Activated naive CD4-positive, alpha-beta T cell treated with anti-CD3 and anti-CD28 coated beads for 36 hours (primary cell): ENCODE measurements at regions not wholly inside any gene's neighbourhood (a gene's known extent, or its start where the extent isn't known, plus 50 kb on each side); places are given as distances from the start of the nearest gene placed in this dataset.

ENCODE experiments used
- CTCF ChIA-PET: fragments of 350-600 bp; sonication (Branson Sonifier 250); formaldehyde crosslinking; loops from one replicate; lab custom pipeline; 2021; ENCODE audit warnings: antibody characterized with exemption; lab: Charles Lee
- DNase-seq: peaks from one replicate; pipeline ENCODE4 v3.0.0-alpha.2; 2020
- H3K27ac Mint-ChIP-seq: one replicate; pipeline ENCODE4 v1.8.0; 2021; ENCODE audit warnings: mild to moderate bottlenecking, mixed read lengths
- H3K27me3 Mint-ChIP-seq: one replicate; pipeline ENCODE4 v1.8.0; 2021; ENCODE audit warnings: low read depth, mixed read lengths
- H3K36me3 Mint-ChIP-seq: one replicate; pipeline ENCODE4 v1.8.0; 2021; ENCODE audit warnings: low read depth, mixed read lengths
- H3K4me1 Mint-ChIP-seq: one replicate; pipeline ENCODE4 v1.8.0; 2021; ENCODE audit warnings: low read depth, mixed read lengths
- H3K4me3 Mint-ChIP-seq: one replicate; pipeline ENCODE4 v1.8.0; 2021; ENCODE audit warnings: mild to moderate bottlenecking, moderate library complexity, mixed read lengths
- H3K9me3 Mint-ChIP-seq: one replicate; pipeline ENCODE4 v1.8.0; 2021; ENCODE audit warnings: mixed read lengths
- intact Hi-C: fragments of 100-400 bp; cut with micrococcal nuclease; formaldehyde crosslinking; loops from one replicate; pipeline ENCODE4 v1.15.1; 2023

DNA sequence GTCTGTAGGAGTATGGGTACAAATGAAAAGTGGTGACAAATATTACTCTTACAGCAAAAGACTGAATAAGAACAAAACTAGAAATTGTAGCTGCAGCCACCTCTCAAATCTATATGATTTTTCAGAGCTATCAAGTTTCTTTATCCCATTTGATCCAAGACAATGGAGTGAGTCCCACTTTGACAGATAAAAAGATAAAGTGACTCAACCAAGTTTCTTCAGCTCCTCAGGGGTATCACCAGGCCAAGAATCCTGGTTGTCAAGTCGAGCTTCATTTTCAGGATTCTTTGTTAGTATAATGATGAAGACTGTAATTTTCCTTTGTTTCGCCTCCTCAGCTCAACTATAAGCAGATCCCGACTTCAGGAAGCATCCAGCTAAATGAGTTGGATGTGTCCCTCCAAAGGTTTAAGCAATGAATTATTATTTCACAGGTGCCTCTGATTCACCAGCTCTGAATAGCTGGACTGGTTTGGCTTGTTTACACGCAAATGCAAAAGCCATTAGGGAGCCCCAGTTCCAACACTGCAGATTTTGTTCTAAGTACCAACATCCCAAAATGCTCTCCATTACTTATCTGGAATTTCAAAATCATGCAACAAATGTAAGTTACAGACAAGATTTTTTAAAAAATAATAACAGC, 238.9 kb downstream of the MAFB start:
- no peaks in the 10 kb centered on the region for H3K4me1 Mint-ChIP-seq
- no peak overlapping the region for H3K27ac Mint-ChIP-seq
- DNase-seq, result no peak
- peaks cover 3% of the 10 kb centered on the region for H3K27me3 Mint-ChIP-seq
- H3K9me3 Mint-ChIP-seq, result peaks cover 2% of the 10 kb centered on the region
- intact Hi-C loops, result no loop called here
- no peaks in the 10 kb centered on the region for H3K36me3 Mint-ChIP-seq
- no peak overlapping the region for H3K4me3 Mint-ChIP-seq
- CTCF ChIA-PET, result interaction anchor here (0.6 kb wide), 1 partner anchor 581 kb away, joined by 3 read pairs; no protein-coding TSS in a partner anchor

DNA sequence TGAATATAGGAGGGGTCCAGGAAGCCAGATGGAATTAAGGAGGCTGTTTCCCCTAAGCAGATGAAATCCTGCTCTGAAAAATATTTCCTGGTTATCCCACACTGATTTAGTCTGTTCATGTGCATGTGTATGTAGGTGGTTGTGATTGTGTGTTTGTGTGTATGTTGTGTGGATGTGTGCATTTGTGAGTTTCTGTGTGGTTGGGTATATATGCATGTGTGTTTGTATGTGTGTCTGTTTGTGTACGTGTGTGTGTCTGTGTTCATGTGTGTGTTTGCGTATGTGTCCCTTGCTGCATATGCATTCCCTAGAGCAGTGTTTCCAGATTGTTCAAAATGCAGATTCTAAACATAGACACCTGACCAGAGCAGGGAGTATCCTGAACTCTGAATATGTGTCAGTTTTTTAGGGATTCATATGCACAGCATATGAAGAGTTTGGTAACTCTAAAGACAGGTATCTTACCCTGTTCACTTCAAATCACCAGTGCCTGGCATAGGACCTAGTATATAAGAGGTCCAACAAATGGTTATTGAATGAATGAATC, 239.8 kb downstream of the MAFB start:
- intact Hi-C loops, result no loop called here
- peaks cover 2% of the 10 kb centered on the region for H3K9me3 Mint-ChIP-seq

DNA sequence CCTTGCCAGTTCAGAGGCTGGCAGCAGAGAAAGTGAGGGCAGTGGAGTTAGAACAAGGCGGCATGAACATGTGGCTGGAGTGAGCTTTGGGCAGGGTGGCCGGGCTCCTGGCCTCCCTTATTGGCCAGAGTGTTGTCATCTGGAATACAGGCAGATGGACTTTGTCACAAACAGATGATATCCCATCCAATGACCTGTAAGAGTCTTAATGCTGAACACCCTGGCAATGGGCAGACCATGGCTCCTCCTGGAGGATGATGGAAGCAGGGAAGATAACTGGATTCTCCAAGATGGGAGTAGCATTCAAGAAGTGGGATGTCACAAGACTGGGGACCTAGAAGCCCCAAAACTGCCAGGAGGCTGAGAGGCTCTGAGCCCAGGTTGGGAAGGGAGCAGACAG, 242.1 kb downstream of the MAFB start:
- Mint-ChIP-seq H3K4me3 (no peak overlapping the region), H3K36me3 (no peaks in the 10 kb centered on the region), H3K27ac (no peak overlapping the region), H3K9me3 (peaks cover 2% of the 10 kb centered on the region), H3K4me1 (no peaks in the 10 kb centered on the region), H3K27me3 (peaks cover 3% of the 10 kb centered on the region)
- DNase-seq, result no peak
- intact Hi-C loops, result no loop called here
- CTCF ChIA-PET, result no interaction called here

More for the DNA sequence above, 239.8 kb downstream of the MAFB start:
- H3K4me1 Mint-ChIP-seq, result no peaks in the 10 kb centered on the region
- H3K27me3 Mint-ChIP-seq, result peaks cover 3% of the 10 kb centered on the region
- no peaks in the 10 kb centered on the region for H3K36me3 Mint-ChIP-seq
- H3K27ac Mint-ChIP-seq, result no peak overlapping the region
- H3K4me3 Mint-ChIP-seq, result no peak overlapping the region
- CTCF ChIA-PET, result no interaction called here
- no peak for DNase-seq

DNA sequence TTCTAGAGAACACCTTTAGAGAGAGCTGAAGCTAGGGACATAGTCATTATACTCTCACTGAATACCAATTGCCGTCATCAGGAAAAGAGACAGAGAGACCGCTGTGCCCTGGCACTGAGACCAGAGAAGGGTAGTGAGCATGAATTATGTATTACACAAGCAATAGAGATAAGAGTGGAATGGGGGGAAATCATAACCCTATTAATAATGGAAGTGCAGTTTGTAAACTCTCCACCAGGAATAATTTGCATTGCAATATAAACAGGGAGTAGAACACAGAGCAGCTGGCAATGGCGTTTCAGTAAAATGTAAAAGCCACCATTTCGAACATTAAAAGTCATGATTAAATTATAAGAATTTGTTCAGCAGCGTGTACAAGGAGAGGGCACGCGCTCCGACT, 244.5 kb downstream of the MAFB start:
- DNase-seq, result no peak
- intact Hi-C loops, result no loop called here
- H3K9me3 Mint-ChIP-seq, result peaks cover 2% of the 10 kb centered on the region
- H3K4me3 Mint-ChIP-seq, result no peak overlapping the region
- H3K27ac Mint-ChIP-seq, result no peak overlapping the region
- H3K4me1 Mint-ChIP-seq, result no peaks in the 10 kb centered on the region
- CTCF ChIA-PET, result no interaction called here
- H3K27me3 Mint-ChIP-seq, result peaks cover 3% of the 10 kb centered on the region
- H3K36me3 Mint-ChIP-seq, result no peaks in the 10 kb centered on the region

DNA sequence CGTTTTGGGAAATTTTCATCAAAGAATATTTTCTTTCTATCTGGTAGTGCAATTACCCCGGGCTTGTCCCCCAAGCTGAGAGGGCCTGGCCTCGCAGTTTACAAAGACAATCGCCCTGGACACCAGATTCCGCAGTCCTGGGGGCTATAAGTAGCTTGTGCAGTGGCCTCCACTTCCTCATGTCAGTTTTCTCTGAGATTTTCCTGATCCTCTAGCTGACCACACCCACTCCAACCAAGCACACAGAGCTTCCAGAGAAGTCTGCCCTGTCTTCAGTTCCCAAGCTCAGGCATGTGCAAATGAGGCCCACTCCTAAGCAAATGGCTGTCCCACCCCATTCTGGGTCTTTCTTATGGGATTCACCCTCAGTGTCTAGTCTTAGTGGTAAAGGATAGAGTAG, 245.3 kb downstream of the MAFB start:
- no peaks in the 10 kb centered on the region for H3K36me3 Mint-ChIP-seq
- peaks cover 2% of the 10 kb centered on the region for H3K9me3 Mint-ChIP-seq
- CTCF ChIA-PET, result no interaction called here

DNA sequence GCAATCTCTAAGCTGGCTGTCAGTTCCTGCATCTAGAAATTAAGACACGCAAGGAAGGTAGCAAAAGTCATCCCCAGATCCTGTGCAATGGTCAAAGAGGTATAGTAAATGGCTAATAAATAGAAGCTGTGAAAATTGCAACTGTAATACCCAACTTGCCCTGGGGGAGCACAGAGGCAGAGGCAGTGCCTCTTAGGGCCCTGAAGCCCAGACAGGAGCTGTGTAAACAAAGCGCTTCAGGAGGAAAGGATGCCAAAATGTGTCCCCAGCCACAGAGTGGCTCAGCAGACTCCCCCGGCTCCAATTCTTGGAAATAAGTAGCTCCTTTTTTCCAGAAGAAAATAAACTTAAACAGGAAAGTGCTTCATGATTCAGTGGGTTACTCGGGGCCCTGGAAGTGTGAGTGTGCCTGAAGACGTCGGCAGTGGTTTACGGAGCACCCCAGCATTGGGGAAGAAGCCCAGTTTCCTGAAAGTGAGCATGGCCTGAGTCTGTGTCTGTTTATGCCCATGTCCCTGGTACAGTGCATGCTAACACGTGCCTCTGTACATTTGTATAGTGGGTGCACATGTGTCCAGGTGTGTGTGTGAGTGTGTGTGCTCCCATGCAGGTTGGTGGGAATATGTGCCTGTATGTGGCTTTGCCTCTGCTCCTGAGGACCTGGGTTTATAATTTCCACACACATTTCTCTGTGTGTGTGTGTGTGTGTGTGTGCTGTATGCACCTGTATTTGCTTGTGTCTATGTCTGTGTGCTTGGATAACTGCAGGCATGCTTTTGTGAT, 246.7 kb downstream of the MAFB start:
- no peaks in the 10 kb centered on the region for H3K4me1 Mint-ChIP-seq
- no peak overlapping the region for H3K4me3 Mint-ChIP-seq
- no peaks in the 10 kb centered on the region for H3K36me3 Mint-ChIP-seq
- intact Hi-C loops, result no loop called here
- CTCF ChIA-PET, result no interaction called here
- DNase-seq, result no peak
- peaks cover 2% of the 10 kb centered on the region for H3K27me3 Mint-ChIP-seq
- no peaks in the 10 kb centered on the region for H3K9me3 Mint-ChIP-seq
- H3K27ac Mint-ChIP-seq, result no peak overlapping the region

More for the DNA sequence above, 245.3 kb downstream of the MAFB start:
- no peak for DNase-seq
- H3K27ac Mint-ChIP-seq, result no peak overlapping the region
- H3K4me1 Mint-ChIP-seq, result no peaks in the 10 kb centered on the region
- no peak overlapping the region for H3K4me3 Mint-ChIP-seq
- H3K27me3 Mint-ChIP-seq, result peaks cover 3% of the 10 kb centered on the region
- intact Hi-C loops, result no loop called here

DNA sequence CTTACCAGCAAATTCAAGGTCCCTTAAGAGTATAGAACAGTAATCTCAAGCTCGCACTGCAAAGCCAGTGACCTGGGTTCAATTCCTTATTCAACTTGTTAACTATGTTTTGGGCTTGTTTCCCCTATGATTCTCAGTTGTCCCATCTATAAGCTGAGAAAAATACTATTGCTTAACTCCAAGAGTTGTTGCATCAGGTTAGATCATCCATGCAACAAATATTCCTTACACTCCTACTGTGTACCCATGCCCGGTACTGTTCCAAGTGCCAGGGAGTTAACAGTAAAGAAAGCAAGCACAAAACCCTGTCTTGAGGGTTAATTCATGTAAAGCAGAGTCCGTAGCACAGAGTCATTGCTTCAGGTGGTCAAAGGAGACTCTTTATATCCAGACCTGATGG, 247.3 kb downstream of the MAFB start:
- CTCF ChIA-PET, result no interaction called here
- H3K27me3 Mint-ChIP-seq, result peaks cover 2% of the 10 kb centered on the region
- no peak overlapping the region for H3K4me3 Mint-ChIP-seq
- H3K9me3 Mint-ChIP-seq, result no peaks in the 10 kb centered on the region
- no peaks in the 10 kb centered on the region for H3K4me1 Mint-ChIP-seq
- intact Hi-C loops, result no loop called here
- no peak for DNase-seq
- H3K27ac Mint-ChIP-seq, result no peak overlapping the region
- no peaks in the 10 kb centered on the region for H3K36me3 Mint-ChIP-seq

DNA sequence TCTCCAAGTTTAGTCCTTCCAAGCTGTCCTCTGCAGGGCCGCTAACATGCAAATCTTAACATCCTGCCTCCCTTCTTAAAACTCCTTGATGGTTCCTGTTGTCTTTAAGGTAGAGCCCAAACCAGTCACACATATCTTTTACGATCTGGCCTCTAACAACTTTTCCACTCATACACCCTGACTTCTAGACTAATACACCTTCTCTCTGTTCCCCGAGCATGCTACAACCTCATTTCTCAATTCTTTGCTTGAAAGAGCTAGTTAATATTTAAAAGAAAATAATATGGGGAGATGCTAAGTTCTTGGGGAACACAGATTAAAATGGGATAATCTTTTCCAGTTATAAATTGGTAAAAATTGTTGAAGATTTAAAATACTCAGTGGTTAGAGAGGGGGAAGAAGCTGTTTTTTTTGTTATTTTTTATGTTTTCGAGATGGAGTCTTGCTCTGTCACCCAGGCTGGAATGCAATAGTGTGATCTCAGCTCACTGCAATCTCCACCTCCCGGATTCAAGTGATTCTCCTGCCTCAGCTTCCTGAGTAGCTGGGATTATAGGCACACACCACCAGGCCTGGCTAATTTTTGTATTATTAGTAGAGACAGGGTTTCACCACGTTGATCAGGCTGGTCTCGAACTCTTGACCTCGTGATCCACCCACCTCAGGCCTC, 250.7 kb downstream of the MAFB start:
- Mint-ChIP-seq H3K9me3 (no peaks in the 10 kb centered on the region), H3K4me1 (no peaks in the 10 kb centered on the region), H3K36me3 (no peaks in the 10 kb centered on the region), H3K27ac (no peak overlapping the region), H3K4me3 (no peak overlapping the region), H3K27me3 (no peaks in the 10 kb centered on the region)
- intact Hi-C loops, result no loop called here
- CTCF ChIA-PET, result no interaction called here
- no peak for DNase-seq

DNA sequence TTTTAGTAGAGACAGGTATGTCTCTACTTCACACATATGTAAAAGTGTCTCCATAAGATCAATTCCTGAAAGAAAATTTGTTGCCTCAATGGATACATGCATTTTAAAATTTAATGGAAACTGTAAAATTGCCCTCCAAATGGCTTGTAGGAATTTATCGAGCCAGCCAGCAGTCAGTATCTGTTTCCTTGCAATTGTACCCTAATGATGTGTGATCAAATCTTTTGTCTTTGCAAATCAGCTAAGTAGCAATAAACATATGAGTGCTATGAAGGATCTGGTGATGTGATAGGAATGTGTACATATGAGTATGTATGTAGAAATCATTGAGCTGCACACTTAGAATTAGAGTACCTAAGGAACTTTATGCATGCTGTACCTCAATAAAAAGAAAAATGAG, 253.0 kb downstream of the MAFB start:
- Mint-ChIP-seq H3K36me3 (no peaks in the 10 kb centered on the region), H3K27me3 (peaks cover 2% of the 10 kb centered on the region), H3K9me3 (no peaks in the 10 kb centered on the region), H3K27ac (no peak overlapping the region), H3K4me1 (no peaks in the 10 kb centered on the region), H3K4me3 (no peak overlapping the region)
- intact Hi-C loops, result no loop called here
- DNase-seq, result no peak
- CTCF ChIA-PET, result no interaction called here

DNA sequence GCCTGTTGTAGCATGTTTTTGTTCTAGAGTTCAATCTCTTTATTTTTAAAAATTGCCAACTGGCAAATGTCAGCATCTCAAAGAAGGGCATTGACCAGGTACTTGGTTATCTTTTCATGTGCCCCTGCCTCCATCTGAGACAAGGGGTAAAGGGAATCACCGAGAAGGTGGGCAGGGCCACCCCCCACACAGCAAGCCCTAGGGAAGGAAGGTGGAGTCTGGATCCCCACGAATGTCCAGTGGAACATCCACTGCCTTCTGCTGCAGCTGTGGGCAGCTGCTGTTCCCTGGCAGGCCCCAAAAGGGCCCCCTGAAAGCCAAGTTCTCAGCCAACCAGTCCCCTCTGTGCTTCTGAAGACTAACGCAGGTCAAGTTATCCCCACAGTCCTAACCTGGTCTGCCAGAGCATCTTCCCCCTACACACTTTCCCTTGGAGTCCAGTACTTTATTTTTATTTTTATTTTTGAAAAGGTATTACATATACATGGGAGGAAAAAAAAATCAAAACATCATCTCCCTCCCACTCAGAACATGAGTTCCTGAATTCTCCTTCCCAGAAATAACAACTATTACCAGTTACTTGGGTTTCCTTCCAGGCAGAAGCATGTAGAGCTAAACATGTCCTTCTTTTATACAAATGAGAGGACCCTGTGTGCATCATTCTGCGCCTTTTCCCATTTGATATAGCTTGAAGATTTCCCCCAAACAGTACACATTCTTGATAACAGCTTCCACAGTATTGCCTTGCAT, 253.7 kb downstream of the MAFB start:
- H3K4me1 Mint-ChIP-seq, result no peaks in the 10 kb centered on the region
- CTCF ChIA-PET, result no interaction called here
- H3K27me3 Mint-ChIP-seq, result peaks cover 6% of the 10 kb centered on the region
- DNase-seq, result no peak
- no peak overlapping the region for H3K4me3 Mint-ChIP-seq
- H3K27ac Mint-ChIP-seq, result no peak overlapping the region
- intact Hi-C loops, result no loop called here
- H3K36me3 Mint-ChIP-seq, result no peaks in the 10 kb centered on the region
- no peaks in the 10 kb centered on the region for H3K9me3 Mint-ChIP-seq

DNA sequence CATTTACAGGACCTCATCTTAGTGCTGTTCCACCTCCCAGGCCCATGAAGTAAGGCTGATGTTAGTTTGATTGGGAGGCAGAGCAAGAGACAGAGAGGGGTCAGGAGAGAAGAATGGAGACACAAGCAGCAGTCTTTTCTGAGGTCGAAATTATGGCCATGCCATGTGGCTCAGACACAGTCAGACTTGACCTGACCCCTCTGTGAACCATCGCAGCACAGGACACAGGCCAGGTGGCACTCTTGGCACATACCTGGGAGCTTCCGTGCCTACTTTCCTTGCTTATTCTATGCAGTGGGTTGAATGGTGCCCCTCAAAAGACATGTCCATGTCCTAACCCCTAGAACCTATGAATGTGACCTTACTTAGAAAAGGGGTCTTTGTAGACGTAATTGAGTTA, 254.9 kb downstream of the MAFB start:
- no peak overlapping the region for H3K27ac Mint-ChIP-seq
- no peak overlapping the region for H3K4me3 Mint-ChIP-seq
- H3K27me3 Mint-ChIP-seq, result peaks cover 6% of the 10 kb centered on the region
- CTCF ChIA-PET, result no interaction called here
- H3K9me3 Mint-ChIP-seq, result no peaks in the 10 kb centered on the region
- intact Hi-C loops, result no loop called here
- H3K4me1 Mint-ChIP-seq, result no peaks in the 10 kb centered on the region
- H3K36me3 Mint-ChIP-seq, result no peaks in the 10 kb centered on the region
- no peak for DNase-seq

DNA sequence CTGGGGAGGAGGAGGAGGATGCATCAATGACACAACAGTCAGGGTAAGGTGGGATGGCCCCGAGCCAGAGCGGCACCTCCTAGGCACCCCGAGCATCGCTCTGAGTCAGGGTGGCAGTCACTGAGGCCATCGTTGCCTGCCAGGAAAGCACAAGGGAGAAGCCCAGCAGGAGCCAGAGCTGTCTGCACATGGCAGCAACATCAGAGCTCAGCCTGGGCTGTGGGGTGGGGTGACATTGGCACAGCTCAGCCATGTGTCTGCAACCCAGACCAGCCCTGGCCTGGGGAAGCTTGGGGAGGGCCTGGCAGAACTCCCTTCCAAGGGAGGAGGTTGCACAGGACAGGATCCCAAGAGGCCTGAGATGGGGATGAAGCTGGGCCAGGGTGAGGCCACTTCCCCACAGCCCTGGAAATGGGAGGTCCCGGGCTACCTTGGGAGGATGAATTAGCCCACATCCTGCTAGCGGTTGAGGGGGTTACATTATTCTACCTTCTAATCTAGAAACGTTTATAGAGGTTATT, 255.6 kb downstream of the MAFB start:
- H3K27ac Mint-ChIP-seq, result no peak overlapping the region
- CTCF ChIA-PET, result no interaction called here
- no peak overlapping the region for H3K4me3 Mint-ChIP-seq
- H3K36me3 Mint-ChIP-seq, result no peaks in the 10 kb centered on the region
- H3K9me3 Mint-ChIP-seq, result no peaks in the 10 kb centered on the region
- no peaks in the 10 kb centered on the region for H3K4me1 Mint-ChIP-seq
- peaks cover 9% of the 10 kb centered on the region for H3K27me3 Mint-ChIP-seq
- intact Hi-C loops, result no loop called here
- DNase-seq, result no peak
